Fibroblast of pulmonary artery (primary cell): ENCODE measurements at regions not wholly inside any gene's neighbourhood (a gene's known extent, or its start where the extent isn't known, plus 50 kb on each side); places are given as distances from the start of the nearest gene placed in this dataset.
A peak's percentile ranks its signal among the peaks of the same experiment; 100 is the strongest.

ENCODE experiments used
- DNase-seq: peaks from one replicate; pipeline ENCODE4 v3.0.0-alpha.2; 2010; ENCODE audit warnings: low read depth
- H3K4me3 ChIP-seq: replicated peaks from 2 replicates; pipeline ENCODE4 v1.5.1; 2011; ENCODE audit warnings: low read depth, mild to moderate bottlenecking, control low read depth, low read length, moderate library complexity
- CTCF ChIP-seq: IDR thresholded peaks from 2 replicates; pipeline ENCODE4 v1.5.1; 2011; ENCODE audit warnings: mild to moderate bottlenecking, control low read depth, low read length, inconsistent platforms; ENCODE audit errors: missing control alignments

- no peak for TF ChIP-seq CTCF
- H3K4me3 ChIP-seq = no peak overlapping the region
- no peak for DNase-seq
These were observed 971.2 kb upstream of the PIK3C3 start for GRCh38 chr18:40983835-40984234.

- no peak for DNase-seq
- H3K4me3 ChIP-seq = no peak overlapping the region
- no peak for TF ChIP-seq CTCF
These were observed 974.9 kb upstream of the PIK3C3 start for GRCh38 chr18:40980171-40980570.

GRCh38 chr18:40976050-40976449 lies 979.0 kb upstream of the PIK3C3 start:
- H3K4me3 ChIP-seq = no peak overlapping the region
- TF ChIP-seq CTCF = no peak
- DNase-seq = no peak

- TF ChIP-seq CTCF = no peak
- no peak for DNase-seq
- H3K4me3 ChIP-seq = no peak overlapping the region
These were observed 980.6 kb upstream of the PIK3C3 start for GRCh38 chr18:40974448-40974847.

- DNase-seq = peak; percentile 52
- H3K4me3 ChIP-seq = no peak overlapping the region
- TF ChIP-seq CTCF = no peak
These were observed 992.2 kb upstream of the PIK3C3 start for GRCh38 chr18:40962784-40963183.

GRCh38 chr18:40957533-40958070 lies 997.4 kb upstream of the PIK3C3 start:
- no peak for DNase-seq
- H3K4me3 ChIP-seq = no peak overlapping the region
- no peak for TF ChIP-seq CTCF

GRCh38 chr18:40956213-40956612 lies 998.8 kb upstream of the PIK3C3 start:
- DNase-seq = no peak
- no peak overlapping the region for H3K4me3 ChIP-seq
- no peak for TF ChIP-seq CTCF
